ENCODE measurements at regions not wholly inside any gene's neighbourhood (a gene's known extent, or its start where the extent isn't known, plus 50 kb on each side); places are given as distances from the start of the nearest gene placed in this dataset.
"Not testable (repeated sequence)": the region's sequence is repeated elsewhere in the genome, so short reads cannot be mapped to it uniquely, and the experiment has no call there.

GRCh38 chr6:120489941-120490340 lies 844.3 kb downstream of the TBC1D32 start:
- no peak for FAIRE-seq

GRCh38 chr6:120484146-120484545 lies 850.1 kb downstream of the TBC1D32 start:
- FAIRE-seq: no peak

GRCh38 chr6:120478650-120479049 lies 855.6 kb downstream of the TBC1D32 start:
- FAIRE-seq: no peak

GRCh38 chr6:120473804-120474203 lies 860.5 kb downstream of the TBC1D32 start:
- no peak for FAIRE-seq

- FAIRE-seq: no peak
Observed at GRCh38 chr6:120468486-120468885, 865.8 kb downstream of the TBC1D32 start.

- no peak for FAIRE-seq
Observed at GRCh38 chr6:120451508-120451907, 882.8 kb downstream of the TBC1D32 start.

GRCh38 chr6:120447605-120448004 lies 886.7 kb downstream of the TBC1D32 start:
- peak; percentile 93 for FAIRE-seq

- FAIRE-seq: not testable (repeated sequence)
Observed at GRCh38 chr6:120432840-120433239, 901.4 kb downstream of the TBC1D32 start.

GRCh38 chr6:120431841-120432240 lies 902.4 kb downstream of the TBC1D32 start:
- FAIRE-seq: no peak

GRCh38 chr6:120411394-120411793 lies 922.9 kb downstream of the TBC1D32 start:
- no peak for FAIRE-seq

- FAIRE-seq: no peak
Observed at GRCh38 chr6:120410586-120410985, 923.7 kb downstream of the TBC1D32 start.

- no peak for FAIRE-seq
Observed at GRCh38 chr6:120407696-120408095, 926.6 kb downstream of the TBC1D32 start.

- FAIRE-seq: no peak
Observed at GRCh38 chr6:120405947-120406346, 928.3 kb downstream of the TBC1D32 start.

GRCh38 chr6:120395784-120396183 lies 938.5 kb downstream of the TBC1D32 start:
- FAIRE-seq: no peak

- FAIRE-seq: no peak
Observed at GRCh38 chr6:120395330-120395729, 939.0 kb downstream of the TBC1D32 start.

GRCh38 chr6:120392941-120393340 lies 941.3 kb downstream of the TBC1D32 start:
- no peak for FAIRE-seq

- FAIRE-seq: no peak
Observed at GRCh38 chr6:120384671-120385070, 949.6 kb downstream of the TBC1D32 start.

GRCh38 chr6:120383681-120384080 lies 950.6 kb downstream of the TBC1D32 start:
- no peak for FAIRE-seq

- no peak for FAIRE-seq
Observed at GRCh38 chr6:120378582-120379220, 955.6 kb downstream of the TBC1D32 start.

GRCh38 chr6:120373185-120373584 lies 961.1 kb downstream of the TBC1D32 start:
- no peak for FAIRE-seq

- no peak for FAIRE-seq
Observed at GRCh38 chr6:120363429-120363828, 970.9 kb downstream of the TBC1D32 start.

GRCh38 chr6:120358535-120358934 lies 975.7 kb downstream of the TBC1D32 start:
- not testable (repeated sequence) for FAIRE-seq

GRCh38 chr6:120357447-120357846 lies 976.8 kb downstream of the TBC1D32 start:
- no peak for FAIRE-seq

- peak; percentile 45 for FAIRE-seq
Observed at GRCh38 chr6:120355822-120356221, 978.5 kb downstream of the TBC1D32 start.

- FAIRE-seq: no peak
Observed at GRCh38 chr6:120354452-120355098, 979.7 kb downstream of the TBC1D32 start.

Data from endometrium (tissue), 2 donors.